Ishikawa (cell line): ENCODE measurements at regions not wholly inside any gene's neighbourhood (a gene's known extent, or its start where the extent isn't known, plus 50 kb on each side); places are given as distances from the start of the nearest gene placed in this dataset.

ENCODE experiments used
- CEBPB ChIP-seq: IDR thresholded peaks from 2 replicates; pipeline ENCODE4 v1.6.1; 2012
- CREB1 ChIP-seq: IDR thresholded peaks from 2 replicates; pipeline ENCODE4 v1.6.1; 2012; ENCODE audit warnings: low read depth
- EGR1 ChIP-seq: IDR thresholded peaks from 2 replicates; pipeline ENCODE4 v1.6.1; 2012
- EP300 ChIP-seq: IDR thresholded peaks from 2 replicates; pipeline ENCODE4 v1.6.1; 2012; ENCODE audit warnings: borderline replicate concordance
- RAD21 ChIP-seq: IDR thresholded peaks from 2 replicates; pipeline ENCODE4 v1.6.1; 2012; ENCODE audit warnings: low read depth
- TAF1 ChIP-seq: IDR thresholded peaks from 2 replicates; pipeline ENCODE4 v1.6.1; 2012; ENCODE audit warnings: low read depth, mild to moderate bottlenecking
- TCF12 ChIP-seq: IDR thresholded peaks from 2 replicates; pipeline ENCODE4 v1.6.1; 2012; ENCODE audit warnings: low read depth
- TEAD4 ChIP-seq: IDR thresholded peaks from 2 replicates; pipeline ENCODE4 v1.6.1; 2012
- YY1 ChIP-seq: IDR thresholded peaks from 2 replicates; pipeline ENCODE4 v1.6.1; 2012; ENCODE audit warnings: low read depth
- TF ChIP-seq, protein P1 (sequence below): IDR thresholded peaks from 2 replicates; pipeline ENCODE4 v1.6.1; 2012
- TF ChIP-seq, protein P2 (sequence below): IDR thresholded peaks from 2 replicates; pipeline ENCODE4 v1.6.1; 2012; ENCODE audit warnings: low read depth, mild to moderate bottlenecking
- TF ChIP-seq, protein P3 (sequence below): IDR thresholded peaks from 2 replicates; pipeline ENCODE4 v1.6.1; 2012

DNA sequence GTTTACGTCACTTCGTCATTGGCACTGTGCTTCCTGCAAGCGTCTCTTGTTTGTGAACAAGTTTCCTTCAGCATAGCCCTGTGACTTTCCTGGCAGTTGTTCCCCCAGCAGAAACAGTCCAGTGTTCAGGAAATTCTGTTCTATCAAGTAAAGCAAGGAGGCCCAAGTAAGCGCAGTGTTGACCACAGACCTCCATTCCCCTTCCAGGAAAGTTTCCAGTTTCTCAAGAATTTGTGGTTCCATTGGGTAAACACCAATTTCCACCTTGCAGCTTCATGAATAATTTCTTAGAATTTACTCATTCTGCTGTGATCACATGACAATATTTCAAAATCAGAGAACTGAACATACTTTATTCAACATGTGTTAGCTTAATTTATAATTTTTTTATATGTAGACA, 88.5 kb upstream of the ETV3 start:
- TF ChIP-seq EP300 (no peak), RAD21 (no peak), CEBPB (no peak), TCF12 (no peak), YY1 (no peak), TAF1 (no peak), TEAD4 (no peak), CREB1 (no peak), EGR1 (no peak)
- TF ChIP-seq, protein P1, sequence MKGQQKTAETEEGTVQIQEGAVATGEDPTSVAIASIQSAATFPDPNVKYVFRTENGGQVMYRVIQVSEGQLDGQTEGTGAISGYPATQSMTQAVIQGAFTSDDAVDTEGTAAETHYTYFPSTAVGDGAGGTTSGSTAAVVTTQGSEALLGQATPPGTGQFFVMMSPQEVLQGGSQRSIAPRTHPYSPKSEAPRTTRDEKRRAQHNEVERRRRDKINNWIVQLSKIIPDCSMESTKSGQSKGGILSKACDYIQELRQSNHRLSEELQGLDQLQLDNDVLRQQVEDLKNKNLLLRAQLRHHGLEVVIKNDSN: no peak
- TF ChIP-seq, protein P2, sequence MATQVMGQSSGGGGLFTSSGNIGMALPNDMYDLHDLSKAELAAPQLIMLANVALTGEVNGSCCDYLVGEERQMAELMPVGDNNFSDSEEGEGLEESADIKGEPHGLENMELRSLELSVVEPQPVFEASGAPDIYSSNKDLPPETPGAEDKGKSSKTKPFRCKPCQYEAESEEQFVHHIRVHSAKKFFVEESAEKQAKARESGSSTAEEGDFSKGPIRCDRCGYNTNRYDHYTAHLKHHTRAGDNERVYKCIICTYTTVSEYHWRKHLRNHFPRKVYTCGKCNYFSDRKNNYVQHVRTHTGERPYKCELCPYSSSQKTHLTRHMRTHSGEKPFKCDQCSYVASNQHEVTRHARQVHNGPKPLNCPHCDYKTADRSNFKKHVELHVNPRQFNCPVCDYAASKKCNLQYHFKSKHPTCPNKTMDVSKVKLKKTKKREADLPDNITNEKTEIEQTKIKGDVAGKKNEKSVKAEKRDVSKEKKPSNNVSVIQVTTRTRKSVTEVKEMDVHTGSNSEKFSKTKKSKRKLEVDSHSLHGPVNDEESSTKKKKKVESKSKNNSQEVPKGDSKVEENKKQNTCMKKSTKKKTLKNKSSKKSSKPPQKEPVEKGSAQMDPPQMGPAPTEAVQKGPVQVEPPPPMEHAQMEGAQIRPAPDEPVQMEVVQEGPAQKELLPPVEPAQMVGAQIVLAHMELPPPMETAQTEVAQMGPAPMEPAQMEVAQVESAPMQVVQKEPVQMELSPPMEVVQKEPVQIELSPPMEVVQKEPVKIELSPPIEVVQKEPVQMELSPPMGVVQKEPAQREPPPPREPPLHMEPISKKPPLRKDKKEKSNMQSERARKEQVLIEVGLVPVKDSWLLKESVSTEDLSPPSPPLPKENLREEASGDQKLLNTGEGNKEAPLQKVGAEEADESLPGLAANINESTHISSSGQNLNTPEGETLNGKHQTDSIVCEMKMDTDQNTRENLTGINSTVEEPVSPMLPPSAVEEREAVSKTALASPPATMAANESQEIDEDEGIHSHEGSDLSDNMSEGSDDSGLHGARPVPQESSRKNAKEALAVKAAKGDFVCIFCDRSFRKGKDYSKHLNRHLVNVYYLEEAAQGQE: no peak
- TF ChIP-seq, protein P3, sequence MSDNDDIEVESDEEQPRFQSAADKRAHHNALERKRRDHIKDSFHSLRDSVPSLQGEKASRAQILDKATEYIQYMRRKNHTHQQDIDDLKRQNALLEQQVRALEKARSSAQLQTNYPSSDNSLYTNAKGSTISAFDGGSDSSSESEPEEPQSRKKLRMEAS: no peak
